Tibial nerve (tissue), 4 donors: ENCODE measurements at regions not wholly inside any gene's neighbourhood (a gene's known extent, or its start where the extent isn't known, plus 50 kb on each side); places are given as distances from the start of the nearest gene placed in this dataset.

Experiments used
- DNase-seq, 2 donors: peaks; one replicate each; pipeline ENCODE4 v3.0.0-alpha.2; 2019; ENCODE audit warnings: low spot score in 2 of 2
- H3K27ac ChIP-seq, 4 donors: fragments of 200-600 bp; sonication (generic) in 3 of 4; one replicate each; pipeline ENCODE4 v1.5.1; 2017 to 2019; ENCODE audit warnings: mild to moderate bottlenecking in 1 of 4
- H3K27me3 ChIP-seq, 2 donors: fragments of 200-600 bp; sonication (generic) in 1 of 2; one replicate each; pipeline versions ENCODE4 v1.5.1 to v1.6.0; 2017 to 2019
- H3K36me3 ChIP-seq, 3 donors: fragments of 200-600 bp; sonication (generic); one replicate each; pipeline ENCODE4 v1.5.1; 2018 to 2019
- H3K4me1 ChIP-seq, 4 donors: fragments of 200-600 bp; sonication (generic) in 3 of 4; one replicate each; pipeline ENCODE4 v1.5.1; 2017 to 2019
- H3K4me3 ChIP-seq, 4 donors: fragments of 200-600 bp; sonication (generic) in 3 of 4; one replicate each; pipeline ENCODE4 v1.5.1; 2017 to 2019; ENCODE audit warnings: mild to moderate bottlenecking in 1 of 4, moderate library complexity in 1 of 4
- H3K9me3 ChIP-seq, 4 donors: fragments of 200-600 bp; sonication (generic) in 3 of 4; one replicate each; pipeline ENCODE4 v1.5.1; 2017 to 2019
- EP300 ChIP-seq, 2 donors: sonication (generic); formaldehyde crosslinking; IDR thresholded peaks; one replicate each; pipeline ENCODE4 v1.6.1; 2017; ENCODE audit warnings: antibody characterized with exemption in 2 of 2, mild to moderate bottlenecking in 1 of 2
- POLR2A ChIP-seq, 2 donors: fragments of 450-650 bp; IDR thresholded peaks; one replicate each; pipeline ENCODE4 v1.6.1; 2017; ENCODE audit warnings: antibody characterized with exemption in 2 of 2, mild to moderate bottlenecking in 2 of 2, moderate library complexity in 2 of 2
- WGBS, 2 donors: methylation state at CpG; one replicate each; pipeline ENCODE4 v1.1.5; 2018; 5-methylcytosine and 5-hydroxymethylcytosine counted together
- TF ChIP-seq, protein P1 (sequence below), 5 experiments: fragments of 200-600 bp in 3 of 5; fragments of 450-650 bp in 2 of 5; sonication (generic) in 3 of 5; IDR thresholded peaks; one replicate each; pipeline ENCODE4 v1.5.1; 2016 to 2019; ENCODE audit warnings: antibody characterized with exemption in 5 of 5, mild to moderate bottlenecking in 3 of 5, moderate library complexity in 2 of 5

GRCh38 chr11:29826878-29827277 is 190.0 kb downstream of the KCNA4 start:
- Histone ChIP-seq H3K27me3 (no peaks in the 10 kb centered on the region), H3K4me1 (no peaks in the 10 kb centered on the region), H3K4me3 (no peak overlapping the region), H3K27ac (no peak overlapping the region), H3K9me3 (no peaks in the 10 kb centered on the region), H3K36me3 (no peaks in the 10 kb centered on the region)
- 100% methylated on average over 1 of the region's 2 CpGs for WGBS, 2 donors
- TF ChIP-seq POLR2A (IDR thresholded peaks at IDR 0.05) (no peak), EP300 (IDR thresholded peaks at IDR 0.05) (no peak)
- TF ChIP-seq, protein P1, sequence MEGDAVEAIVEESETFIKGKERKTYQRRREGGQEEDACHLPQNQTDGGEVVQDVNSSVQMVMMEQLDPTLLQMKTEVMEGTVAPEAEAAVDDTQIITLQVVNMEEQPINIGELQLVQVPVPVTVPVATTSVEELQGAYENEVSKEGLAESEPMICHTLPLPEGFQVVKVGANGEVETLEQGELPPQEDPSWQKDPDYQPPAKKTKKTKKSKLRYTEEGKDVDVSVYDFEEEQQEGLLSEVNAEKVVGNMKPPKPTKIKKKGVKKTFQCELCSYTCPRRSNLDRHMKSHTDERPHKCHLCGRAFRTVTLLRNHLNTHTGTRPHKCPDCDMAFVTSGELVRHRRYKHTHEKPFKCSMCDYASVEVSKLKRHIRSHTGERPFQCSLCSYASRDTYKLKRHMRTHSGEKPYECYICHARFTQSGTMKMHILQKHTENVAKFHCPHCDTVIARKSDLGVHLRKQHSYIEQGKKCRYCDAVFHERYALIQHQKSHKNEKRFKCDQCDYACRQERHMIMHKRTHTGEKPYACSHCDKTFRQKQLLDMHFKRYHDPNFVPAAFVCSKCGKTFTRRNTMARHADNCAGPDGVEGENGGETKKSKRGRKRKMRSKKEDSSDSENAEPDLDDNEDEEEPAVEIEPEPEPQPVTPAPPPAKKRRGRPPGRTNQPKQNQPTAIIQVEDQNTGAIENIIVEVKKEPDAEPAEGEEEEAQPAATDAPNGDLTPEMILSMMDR (IDR thresholded peaks at IDR 0.05): no peak
- no peak for DNase-seq

GRCh38 chr11:29816359-29816758 is 200.5 kb downstream of the KCNA4 start:
- Histone ChIP-seq H3K27ac (no peak overlapping the region), H3K4me1 (no peaks in the 10 kb centered on the region), H3K9me3 (no peaks in the 10 kb centered on the region), H3K27me3 (no peaks in the 10 kb centered on the region), H3K4me3 (no peak overlapping the region), H3K36me3 (no peaks in the 10 kb centered on the region)
- DNase-seq: no peak
- WGBS, 2 donors: 65 to 78% methylated on average over 2 of the region's 2 CpGs
- no peak for TF ChIP-seq POLR2A (IDR thresholded peaks at IDR 0.05)
- no peak for TF ChIP-seq EP300 (IDR thresholded peaks at IDR 0.05)

DNA sequence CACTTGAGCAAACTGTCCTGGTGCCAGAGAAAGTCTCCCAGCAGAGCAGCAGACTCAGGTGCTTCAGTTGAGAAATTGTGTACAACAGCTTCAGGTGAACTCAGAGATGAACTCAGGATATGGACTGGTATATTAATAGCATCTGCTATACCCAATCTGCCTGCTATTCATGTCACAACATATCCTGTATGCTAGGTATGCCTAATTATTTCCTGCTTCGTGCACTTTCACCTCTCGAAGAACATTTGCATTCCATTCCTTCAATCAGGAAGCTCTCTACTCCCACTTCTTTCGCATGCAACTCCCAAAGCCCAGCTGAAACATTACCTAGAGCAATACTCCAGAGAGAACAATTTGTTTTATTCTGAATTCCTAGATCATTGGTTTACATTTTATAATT is 207.7 kb downstream of the KCNA4 start:
- Histone ChIP-seq H3K27ac (no peak overlapping the region), H3K36me3 (no peaks in the 10 kb centered on the region), H3K4me3 (no peak overlapping the region), H3K4me1 (no peaks in the 10 kb centered on the region), H3K27me3 (no peaks in the 10 kb centered on the region), H3K9me3 (no peaks in the 10 kb centered on the region)
- no peak for DNase-seq
- TF ChIP-seq, protein P1 (IDR thresholded peaks at IDR 0.05): no peak
- TF ChIP-seq POLR2A (IDR thresholded peaks at IDR 0.05) (no peak), EP300 (IDR thresholded peaks at IDR 0.05) (no peak)
- WGBS, 2 donors: 48 to 55% methylated on average over 3 of the region's 3 CpGs

GRCh38 chr11:29802522-29802921 is 214.3 kb downstream of the KCNA4 start:
- H3K4me1 ChIP-seq: no peaks in the 10 kb centered on the region
- no peak overlapping the region for H3K4me3 ChIP-seq
- TF ChIP-seq, protein P1 (IDR thresholded peaks at IDR 0.05): no peak
- TF ChIP-seq EP300 (IDR thresholded peaks at IDR 0.05): no peak
- no peak for TF ChIP-seq POLR2A (IDR thresholded peaks at IDR 0.05)
- H3K27ac ChIP-seq: no peak overlapping the region
- no peaks in the 10 kb centered on the region for H3K36me3 ChIP-seq
- H3K27me3 ChIP-seq: no peaks in the 10 kb centered on the region
- no peaks in the 10 kb centered on the region for H3K9me3 ChIP-seq
- DNase-seq: no peak

- no peak for DNase-seq
- WGBS, 2 donors: 47 to 63% methylated on average over 1 of the region's 1 CpG
- TF ChIP-seq, protein P1 (IDR thresholded peaks at IDR 0.05): no peak
- TF ChIP-seq EP300 (IDR thresholded peaks at IDR 0.05): no peak
- TF ChIP-seq POLR2A (IDR thresholded peaks at IDR 0.05): no peak
- H3K27me3 ChIP-seq: no peaks in the 10 kb centered on the region
- H3K27ac ChIP-seq: no peak overlapping the region
- H3K36me3 ChIP-seq: no peaks in the 10 kb centered on the region
- H3K9me3 ChIP-seq: no peaks in the 10 kb centered on the region
- H3K4me3 ChIP-seq: no peak overlapping the region
- no peaks in the 10 kb centered on the region for H3K4me1 ChIP-seq
Observed at GRCh38 chr11:29801561-29801960, 215.3 kb downstream of the KCNA4 start.

- Histone ChIP-seq H3K4me3 (no peak overlapping the region), H3K4me1 (no peaks in the 10 kb centered on the region), H3K27ac (no peak overlapping the region), H3K27me3 (no peaks in the 10 kb centered on the region), H3K9me3 (peaks cover 0 to 2% (median 0%) of the 10 kb centered on the region in 4 donors), H3K36me3 (no peaks in the 10 kb centered on the region)
- WGBS, 2 donors: 79 to 88% methylated on average over 1 of the region's 1 CpG
- no peak for DNase-seq
- TF ChIP-seq POLR2A (IDR thresholded peaks at IDR 0.05) (no peak), EP300 (IDR thresholded peaks at IDR 0.05) (no peak)
- TF ChIP-seq, protein P1 (IDR thresholded peaks at IDR 0.05): no peak
Observed at GRCh38 chr11:29786092-29786491, 230.7 kb downstream of the KCNA4 start.
